Peyer's patch (tissue), 4 donors: ENCODE measurements at regions not wholly inside any gene's neighbourhood (a gene's known extent, or its start where the extent isn't known, plus 50 kb on each side); places are given as distances from the start of the nearest gene placed in this dataset.

Experiments used
- DNase-seq, 3 donors: peaks; one replicate each; pipeline ENCODE4 v3.0.0-alpha.2; 2017 to 2019
- H3K27ac ChIP-seq, 4 donors: fragments of 200-600 bp; sonication (generic); one replicate each; pipeline ENCODE4 v1.5.1; 2016 to 2019
- H3K27me3 ChIP-seq, 2 donors: fragments of 200-600 bp; sonication (generic); one replicate each; pipeline ENCODE4 v1.5.1; 2019
- H3K36me3 ChIP-seq, 3 donors: fragments of 200-600 bp; sonication (generic); one replicate each; pipeline ENCODE4 v1.5.1; 2016 to 2019
- H3K4me1 ChIP-seq, 4 donors: fragments of 200-600 bp; sonication (generic); one replicate each; pipeline ENCODE4 v1.5.1; 2016 to 2019
- H3K4me3 ChIP-seq, 4 donors: fragments of 200-600 bp; sonication (generic); 1 replicate in 3 of 4; 2 replicates in 1 of 4; pipeline ENCODE4 v1.5.1; 2016 to 2019; ENCODE audit warnings: mild to moderate bottlenecking in 1 of 4
- H3K9me3 ChIP-seq, 4 donors: fragments of 200-600 bp; sonication (generic); one replicate each; pipeline ENCODE4 v1.5.1; 2016 to 2019; ENCODE audit warnings: mild to moderate bottlenecking in 1 of 4
- POLR2A ChIP-seq, 2 donors: fragments of 450-650 bp; IDR thresholded peaks; one replicate each; pipeline ENCODE4 v1.5.1; 2017; ENCODE audit warnings: antibody characterized with exemption in 2 of 2, mild to moderate bottlenecking in 2 of 2, moderate library complexity in 2 of 2
- TF ChIP-seq, protein P1 (sequence below), 6 experiments: fragments of 450-650 bp in 4 of 6; fragments of 200-600 bp in 2 of 6; sonication (generic) in 1 of 6; IDR thresholded peaks; one replicate each; pipeline ENCODE4 v1.5.1; 2017 to 2019; ENCODE audit warnings: antibody characterized with exemption in 6 of 6, mild to moderate bottlenecking in 3 of 6, moderate library complexity in 1 of 6

DNA sequence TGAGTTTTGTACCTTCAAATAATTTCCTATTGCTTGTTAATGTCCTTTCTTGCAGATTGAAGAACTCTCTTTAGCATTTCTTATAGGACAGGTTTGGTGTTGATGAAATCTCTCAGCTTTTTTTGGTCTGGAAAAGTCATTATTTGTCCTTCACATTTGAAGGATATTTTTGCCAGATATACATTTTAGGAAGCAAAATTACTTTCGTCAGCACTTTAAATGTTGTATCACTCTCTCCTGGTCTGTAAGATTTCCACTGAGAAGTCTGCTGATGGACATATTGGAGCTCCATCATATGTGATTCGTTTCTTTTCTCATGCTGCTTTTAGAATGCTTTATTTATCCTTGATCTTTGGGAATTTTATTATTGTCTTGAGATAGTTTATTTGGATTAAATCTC is 105.5 kb downstream of the TNFSF13B start:
- no peak for TF ChIP-seq POLR2A (IDR thresholded peaks at IDR 0.05)
- TF ChIP-seq, protein P1, sequence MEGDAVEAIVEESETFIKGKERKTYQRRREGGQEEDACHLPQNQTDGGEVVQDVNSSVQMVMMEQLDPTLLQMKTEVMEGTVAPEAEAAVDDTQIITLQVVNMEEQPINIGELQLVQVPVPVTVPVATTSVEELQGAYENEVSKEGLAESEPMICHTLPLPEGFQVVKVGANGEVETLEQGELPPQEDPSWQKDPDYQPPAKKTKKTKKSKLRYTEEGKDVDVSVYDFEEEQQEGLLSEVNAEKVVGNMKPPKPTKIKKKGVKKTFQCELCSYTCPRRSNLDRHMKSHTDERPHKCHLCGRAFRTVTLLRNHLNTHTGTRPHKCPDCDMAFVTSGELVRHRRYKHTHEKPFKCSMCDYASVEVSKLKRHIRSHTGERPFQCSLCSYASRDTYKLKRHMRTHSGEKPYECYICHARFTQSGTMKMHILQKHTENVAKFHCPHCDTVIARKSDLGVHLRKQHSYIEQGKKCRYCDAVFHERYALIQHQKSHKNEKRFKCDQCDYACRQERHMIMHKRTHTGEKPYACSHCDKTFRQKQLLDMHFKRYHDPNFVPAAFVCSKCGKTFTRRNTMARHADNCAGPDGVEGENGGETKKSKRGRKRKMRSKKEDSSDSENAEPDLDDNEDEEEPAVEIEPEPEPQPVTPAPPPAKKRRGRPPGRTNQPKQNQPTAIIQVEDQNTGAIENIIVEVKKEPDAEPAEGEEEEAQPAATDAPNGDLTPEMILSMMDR (IDR thresholded peaks at IDR 0.05), result no peak
- no peak overlapping the region for H3K27ac ChIP-seq
- no peaks in the 10 kb centered on the region for H3K9me3 ChIP-seq
- no peaks in the 10 kb centered on the region for H3K36me3 ChIP-seq
- no peaks in the 10 kb centered on the region for H3K27me3 ChIP-seq
- DNase-seq, result no peak
- H3K4me1 ChIP-seq, result no peaks in the 10 kb centered on the region
- H3K4me3 ChIP-seq, result no peak overlapping the region

DNA sequence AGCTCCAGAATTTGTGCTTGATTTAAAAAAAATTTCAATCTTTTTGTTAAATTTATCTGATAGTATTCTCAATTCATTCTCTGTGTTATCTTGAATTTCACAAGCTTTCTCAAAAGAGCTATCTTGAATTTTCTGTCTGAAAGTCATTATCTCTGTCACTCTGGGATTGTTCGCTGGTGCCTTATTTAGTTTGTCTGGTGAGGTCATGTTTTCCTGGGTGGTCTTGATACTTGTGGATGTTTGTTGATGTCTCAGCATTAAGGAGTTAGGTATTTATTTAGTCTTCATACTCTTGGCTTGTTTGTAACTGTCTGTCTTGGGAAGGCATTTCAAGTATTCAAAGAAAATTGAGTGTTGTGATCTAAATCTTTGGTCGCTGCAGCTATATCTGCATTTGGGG is 106.3 kb downstream of the TNFSF13B start:
- H3K36me3 ChIP-seq, result no peaks in the 10 kb centered on the region
- no peaks in the 10 kb centered on the region for H3K4me1 ChIP-seq
- no peak for TF ChIP-seq POLR2A (IDR thresholded peaks at IDR 0.05)
- TF ChIP-seq, protein P1 (IDR thresholded peaks at IDR 0.05), result no peak
- no peak for DNase-seq
- H3K27ac ChIP-seq, result no peak overlapping the region
- H3K9me3 ChIP-seq, result no peaks in the 10 kb centered on the region
- no peaks in the 10 kb centered on the region for H3K27me3 ChIP-seq
- H3K4me3 ChIP-seq, result no peak overlapping the region

DNA sequence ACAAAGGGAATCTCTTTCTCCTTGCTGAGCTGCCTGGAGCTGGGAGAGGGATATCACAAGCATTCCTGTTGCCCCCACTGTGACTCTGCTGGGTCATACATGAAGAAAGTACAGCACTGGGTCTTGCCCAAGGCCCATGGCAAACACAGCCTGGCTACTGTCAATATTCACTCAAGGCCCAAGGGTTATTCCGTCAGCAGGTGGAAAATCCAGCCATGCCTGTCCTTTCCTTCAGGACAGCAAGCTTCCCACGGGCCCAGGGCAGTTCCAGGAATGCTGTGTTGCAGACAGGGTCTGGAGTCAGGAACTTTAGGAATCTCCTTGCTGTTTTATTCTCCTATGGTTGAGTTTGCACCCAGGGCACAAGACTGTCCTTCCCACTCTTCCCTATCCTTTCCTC is 106.8 kb downstream of the TNFSF13B start:
- Histone ChIP-seq H3K9me3 (no peaks in the 10 kb centered on the region), H3K27me3 (no peaks in the 10 kb centered on the region), H3K4me1 (no peaks in the 10 kb centered on the region), H3K36me3 (no peaks in the 10 kb centered on the region), H3K4me3 (no peak overlapping the region), H3K27ac (no peak overlapping the region)
- DNase-seq, result no peak
- no peak for TF ChIP-seq POLR2A (IDR thresholded peaks at IDR 0.05)
- TF ChIP-seq, protein P1 (IDR thresholded peaks at IDR 0.05), result no peak

DNA sequence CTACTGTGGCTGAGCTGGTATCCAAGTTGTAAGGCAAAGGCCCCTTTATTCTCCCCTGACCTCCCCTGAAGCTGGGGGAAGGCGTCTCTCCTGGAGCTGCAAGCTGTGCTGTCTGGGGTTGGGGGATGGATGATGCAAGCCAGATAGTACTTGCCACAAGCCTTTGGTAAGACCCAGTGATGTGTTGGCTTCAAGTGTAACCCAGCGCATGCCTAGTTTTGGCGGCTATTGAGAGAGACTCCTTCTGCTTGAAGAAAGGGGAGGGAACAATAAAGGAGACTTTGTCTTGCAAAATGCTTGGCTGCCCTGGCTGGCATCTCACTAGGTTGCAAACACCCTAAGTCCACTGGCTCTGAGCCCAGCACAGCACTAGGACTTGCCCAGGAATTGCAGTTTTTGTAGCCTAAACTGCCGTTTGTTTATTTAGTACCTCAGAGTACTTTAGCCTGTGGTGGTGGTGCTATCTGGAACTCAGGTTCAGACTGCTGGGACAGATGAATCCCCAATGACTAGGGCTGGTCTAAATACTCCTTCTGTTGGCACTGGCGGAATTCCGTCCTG is 108.2 kb downstream of the TNFSF13B start:
- no peak overlapping the region for H3K27ac ChIP-seq
- no peaks in the 10 kb centered on the region for H3K4me1 ChIP-seq
- H3K9me3 ChIP-seq, result no peaks in the 10 kb centered on the region
- no peak for DNase-seq
- TF ChIP-seq, protein P1 (IDR thresholded peaks at IDR 0.05), result no peak
- no peak for TF ChIP-seq POLR2A (IDR thresholded peaks at IDR 0.05)
- H3K36me3 ChIP-seq, result no peaks in the 10 kb centered on the region
- H3K4me3 ChIP-seq, result no peak overlapping the region
- no peaks in the 10 kb centered on the region for H3K27me3 ChIP-seq

DNA sequence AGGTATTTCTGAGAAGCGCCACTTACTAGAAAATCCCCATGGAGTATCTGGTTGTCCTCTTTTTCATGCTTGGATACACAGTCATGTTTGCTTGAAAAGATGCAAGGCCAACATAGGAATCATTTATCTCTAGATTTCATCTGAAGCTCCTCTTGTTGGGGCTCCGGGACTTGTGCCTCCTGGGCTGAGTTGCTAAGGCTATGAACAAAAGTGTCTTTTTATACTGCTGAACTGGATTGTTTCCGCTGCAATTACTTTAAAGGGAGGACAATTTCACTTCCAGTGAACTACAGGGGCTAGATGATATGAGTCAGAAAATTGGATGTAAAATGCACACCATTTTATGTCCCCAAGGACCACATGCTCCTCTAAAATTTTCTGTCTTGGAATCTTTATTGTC is 114.1 kb downstream of the TNFSF13B start:
- Histone ChIP-seq H3K27ac (no peak overlapping the region), H3K27me3 (no peaks in the 10 kb centered on the region), H3K4me1 (no peaks in the 10 kb centered on the region), H3K4me3 (no peak overlapping the region), H3K9me3 (no peaks in the 10 kb centered on the region), H3K36me3 (no peaks in the 10 kb centered on the region)
- DNase-seq, result no peak
- TF ChIP-seq, protein P1 (IDR thresholded peaks at IDR 0.05), result no peak
- TF ChIP-seq POLR2A (IDR thresholded peaks at IDR 0.05), result no peak

DNA sequence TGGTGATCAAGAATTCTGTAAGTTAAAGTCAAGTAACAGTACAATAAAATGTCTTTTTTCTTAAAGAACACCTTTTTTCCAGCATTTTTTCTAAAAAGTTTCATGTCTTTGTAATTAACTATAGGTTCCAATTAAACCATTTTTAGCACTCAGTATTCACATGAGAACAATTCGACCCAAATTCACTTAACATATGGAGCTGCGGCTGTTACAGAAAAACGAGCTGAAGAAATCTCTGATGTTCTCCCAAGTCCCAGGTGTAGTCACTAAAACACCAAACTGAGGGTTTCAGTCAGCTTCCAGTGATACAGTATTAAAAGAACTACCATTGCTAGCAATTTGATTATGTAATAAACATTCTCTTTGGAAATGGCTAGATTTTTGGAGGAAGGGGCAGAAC is 117.6 kb downstream of the TNFSF13B start:
- Histone ChIP-seq H3K4me3 (no peak overlapping the region), H3K9me3 (no peaks in the 10 kb centered on the region), H3K27me3 (no peaks in the 10 kb centered on the region), H3K4me1 (no peaks in the 10 kb centered on the region), H3K27ac (no peak overlapping the region), H3K36me3 (no peaks in the 10 kb centered on the region)
- TF ChIP-seq POLR2A (IDR thresholded peaks at IDR 0.05), result no peak
- TF ChIP-seq, protein P1 (IDR thresholded peaks at IDR 0.05), result no peak
- DNase-seq, result no peak
